ENCODE measurements at regions not wholly inside any gene's neighbourhood (a gene's known extent, or its start where the extent isn't known, plus 50 kb on each side); places are given as distances from the start of the nearest gene placed in this dataset.

- Histone ChIP-seq H3K79me2 (ENCODE audit: insufficient read depth, low read length) (no peaks in the 10 kb centered on the region), H3K4me3 (ENCODE audit: low read depth, low read length, poor library complexity, severe bottlenecking) (no peak overlapping the region), H3K27ac (ENCODE audit: low read depth, low read length, poor library complexity, severe bottlenecking) (no peak overlapping the region), H3K4me2 (ENCODE audit: low read length) (no peak overlapping the region), H3F3A (ENCODE audit: insufficient read depth, low read length) (no peaks in the 10 kb centered on the region), H3K9me2 (ENCODE audit: low read depth, low read length) (no peaks in the 10 kb centered on the region), H2AFZ (ENCODE audit: low read length) (no peak overlapping the region), H3K36me3 (ENCODE audit: insufficient read depth, low read length) (no peaks in the 10 kb centered on the region), H3K9me3 (ENCODE audit: low read length) (no peaks in the 10 kb centered on the region), H3K27me3 (ENCODE audit: insufficient read depth, low read length) (no peaks in the 10 kb centered on the region), H3K4me1 (ENCODE audit: insufficient read depth, low read length, severe bottlenecking) (no peaks in the 10 kb centered on the region), H3K9ac (ENCODE audit: low read length) (no peak overlapping the region), H4K20me1 (ENCODE audit: insufficient read depth, low read length) (no peaks in the 10 kb centered on the region)
- TF ChIP-seq CTCF (IDR thresholded peaks at IDR 0.05; ENCODE audit: low read length) (no peak), EZH2 (IDR thresholded peaks at IDR 0.05; ENCODE audit: borderline replicate concordance, low read length) (no peak)
These were observed 86.5 kb upstream of the CRY1 start for GRCh38 chr12:107179871-107180270.

DNA sequence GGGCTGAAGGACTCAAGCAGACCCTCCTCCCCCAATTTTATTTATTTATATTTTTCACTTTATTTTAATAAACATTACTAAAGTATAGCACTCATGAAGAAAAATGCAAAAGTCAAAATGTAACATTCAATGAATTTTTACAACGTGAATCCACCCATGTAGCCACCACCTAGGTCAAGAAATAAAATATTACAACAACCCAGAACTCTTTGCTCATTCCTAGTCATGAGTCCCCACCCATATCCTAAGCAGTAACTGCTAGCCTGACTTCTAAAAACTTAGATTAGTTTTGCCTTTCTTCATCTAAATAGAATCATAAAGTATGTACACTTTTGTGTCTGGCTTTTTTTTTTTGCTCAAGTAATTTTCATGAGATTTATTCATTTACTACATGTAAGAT lies 86.9 kb upstream of the CRY1 start:
- Histone ChIP-seq H3K4me2 (ENCODE audit: low read length) (no peak overlapping the region), H4K20me1 (ENCODE audit: insufficient read depth, low read length) (no peaks in the 10 kb centered on the region), H2AFZ (ENCODE audit: low read length) (no peak overlapping the region), H3K36me3 (ENCODE audit: insufficient read depth, low read length) (no peaks in the 10 kb centered on the region), H3K27me3 (ENCODE audit: insufficient read depth, low read length) (no peaks in the 10 kb centered on the region), H3K9me2 (ENCODE audit: low read depth, low read length) (no peaks in the 10 kb centered on the region), H3K9ac (ENCODE audit: low read length) (no peak overlapping the region), H3K27ac (ENCODE audit: low read depth, low read length, poor library complexity, severe bottlenecking) (no peak overlapping the region), H3K9me3 (ENCODE audit: low read length) (no peaks in the 10 kb centered on the region), H3K4me1 (ENCODE audit: insufficient read depth, low read length, severe bottlenecking) (no peaks in the 10 kb centered on the region), H3F3A (ENCODE audit: insufficient read depth, low read length) (no peaks in the 10 kb centered on the region), H3K4me3 (ENCODE audit: low read depth, low read length, poor library complexity, severe bottlenecking) (no peak overlapping the region), H3K79me2 (ENCODE audit: insufficient read depth, low read length) (no peaks in the 10 kb centered on the region)
- no peak for TF ChIP-seq EZH2 (IDR thresholded peaks at IDR 0.05; ENCODE audit: borderline replicate concordance, low read length)

DNA sequence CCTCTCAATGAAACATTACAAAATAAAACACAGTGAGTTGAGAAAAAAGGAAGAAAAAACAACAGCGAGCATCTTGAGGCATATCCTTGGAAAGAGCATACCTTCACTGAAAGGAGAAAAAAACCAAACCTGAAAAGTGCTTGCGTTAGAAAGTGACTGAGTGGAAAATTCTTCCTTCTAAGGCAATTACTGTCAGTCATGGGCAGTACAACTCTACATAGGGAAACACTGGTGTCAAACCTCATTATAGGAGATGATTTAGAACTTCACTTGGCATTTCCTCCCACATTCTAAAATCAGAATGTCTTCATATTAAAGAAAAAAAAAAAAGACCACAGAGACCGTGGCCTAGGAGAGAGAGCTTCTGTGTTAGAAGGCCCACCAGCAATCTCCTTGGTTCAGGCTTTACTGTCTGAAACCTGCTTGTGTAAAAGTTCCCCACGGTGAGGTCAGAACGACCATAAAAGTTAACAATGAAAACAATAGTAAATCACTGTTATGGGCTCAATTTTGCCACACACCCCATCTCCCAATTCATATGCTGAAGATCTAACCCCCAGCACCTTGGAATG lies 91.1 kb upstream of the CRY1 start:
- no peaks in the 10 kb centered on the region for H3K36me3 ChIP-seq (ENCODE audit: insufficient read depth, low read length)
- no peaks in the 10 kb centered on the region for H3K9me2 ChIP-seq (ENCODE audit: low read depth, low read length)
- H3K27me3 ChIP-seq (ENCODE audit: insufficient read depth, low read length), result no peaks in the 10 kb centered on the region
- no peak overlapping the region for H3K9ac ChIP-seq (ENCODE audit: low read length)
- H3F3A ChIP-seq (ENCODE audit: insufficient read depth, low read length), result no peaks in the 10 kb centered on the region
- H4K20me1 ChIP-seq (ENCODE audit: insufficient read depth, low read length), result no peaks in the 10 kb centered on the region
- no peaks in the 10 kb centered on the region for H3K79me2 ChIP-seq (ENCODE audit: insufficient read depth, low read length)
- no peak overlapping the region for H3K4me3 ChIP-seq (ENCODE audit: low read depth, low read length, poor library complexity, severe bottlenecking)
- no peak overlapping the region for H3K27ac ChIP-seq (ENCODE audit: low read depth, low read length, poor library complexity, severe bottlenecking)
- no peak for TF ChIP-seq EZH2 (IDR thresholded peaks at IDR 0.05; ENCODE audit: borderline replicate concordance, low read length)
- no peak for TF ChIP-seq CTCF (IDR thresholded peaks at IDR 0.05; ENCODE audit: low read length)
- H2AFZ ChIP-seq (ENCODE audit: low read length), result no peak overlapping the region
- H3K4me2 ChIP-seq (ENCODE audit: low read length), result no peak overlapping the region
- no peaks in the 10 kb centered on the region for H3K4me1 ChIP-seq (ENCODE audit: insufficient read depth, low read length, severe bottlenecking)
- no peaks in the 10 kb centered on the region for H3K9me3 ChIP-seq (ENCODE audit: low read length)

GRCh38 chr12:107196681-107197080 lies 103.3 kb upstream of the CRY1 start:
- H3K9ac ChIP-seq (ENCODE audit: low read length), result no peak overlapping the region
- no peaks in the 10 kb centered on the region for H3K4me1 ChIP-seq (ENCODE audit: insufficient read depth, low read length, severe bottlenecking)
- no peak overlapping the region for H3K4me2 ChIP-seq (ENCODE audit: low read length)
- H3K27ac ChIP-seq (ENCODE audit: low read depth, low read length, poor library complexity, severe bottlenecking), result no peak overlapping the region
- no peaks in the 10 kb centered on the region for H4K20me1 ChIP-seq (ENCODE audit: insufficient read depth, low read length)
- no peak overlapping the region for H2AFZ ChIP-seq (ENCODE audit: low read length)
- H3K9me2 ChIP-seq (ENCODE audit: low read depth, low read length), result no peaks in the 10 kb centered on the region
- no peak overlapping the region for H3K4me3 ChIP-seq (ENCODE audit: low read depth, low read length, poor library complexity, severe bottlenecking)
- no peak for TF ChIP-seq EZH2 (IDR thresholded peaks at IDR 0.05; ENCODE audit: borderline replicate concordance, low read length)
- no peak for TF ChIP-seq CTCF (IDR thresholded peaks at IDR 0.05; ENCODE audit: low read length)
- H3K79me2 ChIP-seq (ENCODE audit: insufficient read depth, low read length), result no peaks in the 10 kb centered on the region
- no peaks in the 10 kb centered on the region for H3F3A ChIP-seq (ENCODE audit: insufficient read depth, low read length)
- H3K27me3 ChIP-seq (ENCODE audit: insufficient read depth, low read length), result no peaks in the 10 kb centered on the region
- H3K36me3 ChIP-seq (ENCODE audit: insufficient read depth, low read length), result no peaks in the 10 kb centered on the region
- no peaks in the 10 kb centered on the region for H3K9me3 ChIP-seq (ENCODE audit: low read length)

Data from OCI-LY1 (cell line).